ENCODE measurements at regions not wholly inside any gene's neighbourhood (a gene's known extent, or its start where the extent isn't known, plus 50 kb on each side); places are given as distances from the start of the nearest gene placed in this dataset.

DNA sequence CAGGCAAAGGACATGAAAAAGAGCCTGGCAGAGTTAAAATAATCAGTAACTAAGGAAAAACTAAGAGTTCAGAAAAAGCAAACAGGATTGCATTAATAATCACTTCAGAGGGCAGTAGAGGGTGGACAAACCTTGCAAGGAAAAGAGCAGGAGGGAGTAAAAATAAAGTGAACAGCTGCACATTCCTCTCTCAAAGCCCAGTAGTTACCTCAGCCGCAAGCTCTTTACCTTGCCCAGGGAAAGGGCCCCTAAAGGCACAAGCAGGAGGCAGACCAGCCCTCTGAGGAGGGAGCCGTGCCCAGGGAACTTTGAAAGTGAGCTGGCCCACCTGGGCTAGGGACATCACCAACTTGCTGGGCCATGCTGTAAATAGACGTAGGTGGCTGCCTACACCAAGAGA is 196.9 kb downstream of the C1D start:
- TF ChIP-seq, protein P1, sequence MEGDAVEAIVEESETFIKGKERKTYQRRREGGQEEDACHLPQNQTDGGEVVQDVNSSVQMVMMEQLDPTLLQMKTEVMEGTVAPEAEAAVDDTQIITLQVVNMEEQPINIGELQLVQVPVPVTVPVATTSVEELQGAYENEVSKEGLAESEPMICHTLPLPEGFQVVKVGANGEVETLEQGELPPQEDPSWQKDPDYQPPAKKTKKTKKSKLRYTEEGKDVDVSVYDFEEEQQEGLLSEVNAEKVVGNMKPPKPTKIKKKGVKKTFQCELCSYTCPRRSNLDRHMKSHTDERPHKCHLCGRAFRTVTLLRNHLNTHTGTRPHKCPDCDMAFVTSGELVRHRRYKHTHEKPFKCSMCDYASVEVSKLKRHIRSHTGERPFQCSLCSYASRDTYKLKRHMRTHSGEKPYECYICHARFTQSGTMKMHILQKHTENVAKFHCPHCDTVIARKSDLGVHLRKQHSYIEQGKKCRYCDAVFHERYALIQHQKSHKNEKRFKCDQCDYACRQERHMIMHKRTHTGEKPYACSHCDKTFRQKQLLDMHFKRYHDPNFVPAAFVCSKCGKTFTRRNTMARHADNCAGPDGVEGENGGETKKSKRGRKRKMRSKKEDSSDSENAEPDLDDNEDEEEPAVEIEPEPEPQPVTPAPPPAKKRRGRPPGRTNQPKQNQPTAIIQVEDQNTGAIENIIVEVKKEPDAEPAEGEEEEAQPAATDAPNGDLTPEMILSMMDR (IDR thresholded peaks at IDR 0.05; ENCODE audit: extremely low read depth, insufficient read depth, missing control alignments) = no peak
- in situ Hi-C loops (cut with MboI; ENCODE audit: low pct_unique_long_range_greater_than_20kb, low sequenced_read_pairs, unreplicated experiment) = no loop called here
- no peak for DNase-seq (ENCODE audit: low spot score)

DNA sequence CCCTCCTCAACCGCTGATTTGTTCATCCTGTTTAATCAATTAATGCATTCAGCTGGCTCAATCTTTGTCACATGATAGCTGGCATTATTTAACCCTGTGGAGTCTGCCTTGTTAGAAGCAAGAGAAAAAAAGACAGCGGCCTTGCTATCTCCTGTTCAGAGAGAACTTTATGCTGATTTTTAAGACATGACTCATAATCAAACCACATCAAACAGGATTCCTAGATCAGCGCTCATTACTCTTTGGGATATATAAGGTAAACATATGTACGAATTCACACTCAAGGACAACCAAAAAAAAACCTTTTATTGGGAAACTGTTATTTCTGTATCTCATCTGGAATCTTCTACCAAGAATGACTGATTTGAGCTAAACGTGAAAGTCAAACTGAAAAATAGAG is 195.1 kb downstream of the C1D start:
- no peak for DNase-seq (ENCODE audit: low spot score)
- TF ChIP-seq, protein P1 (IDR thresholded peaks at IDR 0.05; ENCODE audit: extremely low read depth, insufficient read depth, missing control alignments) = no peak
- in situ Hi-C loops (cut with MboI; ENCODE audit: low pct_unique_long_range_greater_than_20kb, low sequenced_read_pairs, unreplicated experiment) = no loop called here

DNA sequence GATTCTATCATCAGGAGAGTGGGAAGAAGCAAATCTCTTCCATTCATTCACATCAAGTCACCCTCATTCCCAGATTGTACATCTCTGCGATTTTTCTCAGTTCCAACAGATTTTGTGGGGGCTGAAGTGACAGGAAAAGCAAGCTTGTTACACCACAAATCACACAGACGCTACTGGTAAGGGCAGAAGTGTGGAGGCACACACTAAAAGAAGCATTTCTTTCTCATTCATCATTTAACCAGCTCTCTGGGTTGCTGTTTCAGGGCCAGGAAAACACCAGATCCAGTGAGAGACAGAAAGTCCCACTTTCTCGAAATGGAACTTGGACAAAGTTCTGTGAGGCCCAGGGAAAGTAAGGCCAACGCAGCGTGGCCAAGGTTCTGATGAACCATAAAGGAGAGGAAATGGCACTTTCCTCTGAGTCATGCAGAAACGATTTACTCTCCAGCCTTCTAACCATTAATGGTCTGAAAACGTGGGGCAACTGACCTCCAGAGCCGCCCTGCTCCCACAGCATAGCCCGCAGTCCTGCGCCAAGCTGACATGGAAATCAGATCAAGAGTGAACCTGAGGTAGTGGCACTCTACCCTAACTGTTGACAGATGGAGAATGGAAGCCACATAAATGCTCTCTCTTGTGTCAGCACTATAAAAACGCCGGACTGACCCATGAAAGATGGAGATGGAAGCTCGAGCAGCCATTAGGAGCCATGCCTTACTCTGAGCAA is 191.0 kb downstream of the C1D start:
- DNase-seq (ENCODE audit: low spot score) = no peak
- in situ Hi-C loops (cut with MboI; ENCODE audit: low pct_unique_long_range_greater_than_20kb, low sequenced_read_pairs, unreplicated experiment) = no loop called here
- TF ChIP-seq, protein P1 (IDR thresholded peaks at IDR 0.05; ENCODE audit: extremely low read depth, insufficient read depth, missing control alignments) = no peak

GRCh38 chr2:67872481-67872880 is 190.3 kb downstream of the C1D start:
- TF ChIP-seq, protein P1 (IDR thresholded peaks at IDR 0.05; ENCODE audit: extremely low read depth, insufficient read depth, missing control alignments) = no peak
- DNase-seq (ENCODE audit: low spot score) = no peak
- in situ Hi-C loops (cut with MboI; ENCODE audit: low pct_unique_long_range_greater_than_20kb, low sequenced_read_pairs, unreplicated experiment) = no loop called here

GRCh38 chr2:67873916-67874315 is 188.9 kb downstream of the C1D start:
- TF ChIP-seq, protein P1 (IDR thresholded peaks at IDR 0.05; ENCODE audit: extremely low read depth, insufficient read depth, missing control alignments) = no peak
- no peak for DNase-seq (ENCODE audit: low spot score)
- in situ Hi-C loops (cut with MboI; ENCODE audit: low pct_unique_long_range_greater_than_20kb, low sequenced_read_pairs, unreplicated experiment) = no loop called here

DNA sequence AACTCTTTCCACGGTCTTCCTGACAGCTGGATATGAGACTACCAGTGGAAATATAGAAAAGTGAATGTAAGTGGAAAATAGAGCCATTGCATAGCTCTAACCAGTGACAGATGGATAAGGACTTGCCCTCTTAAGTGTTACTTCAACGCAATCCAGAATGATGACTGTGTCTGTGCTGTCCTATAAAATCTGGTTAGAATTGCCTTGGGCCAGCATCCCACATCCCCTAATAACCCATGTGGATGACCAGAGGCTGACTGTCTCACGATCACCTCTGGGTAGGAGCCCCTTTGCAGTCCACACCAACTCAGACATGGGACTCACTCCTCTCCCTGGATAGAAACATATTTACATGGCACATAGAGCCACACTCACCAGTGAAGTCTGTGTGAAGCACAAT is 186.6 kb downstream of the C1D start:
- in situ Hi-C loops (cut with MboI; ENCODE audit: low pct_unique_long_range_greater_than_20kb, low sequenced_read_pairs, unreplicated experiment) = no loop called here
- no peak for DNase-seq (ENCODE audit: low spot score)
- TF ChIP-seq, protein P1 (IDR thresholded peaks at IDR 0.05; ENCODE audit: extremely low read depth, insufficient read depth, missing control alignments) = no peak
